ENCODE measurements at regions not wholly inside any gene's neighbourhood (a gene's known extent, or its start where the extent isn't known, plus 50 kb on each side); places are given as distances from the start of the nearest gene placed in this dataset.

DNA sequence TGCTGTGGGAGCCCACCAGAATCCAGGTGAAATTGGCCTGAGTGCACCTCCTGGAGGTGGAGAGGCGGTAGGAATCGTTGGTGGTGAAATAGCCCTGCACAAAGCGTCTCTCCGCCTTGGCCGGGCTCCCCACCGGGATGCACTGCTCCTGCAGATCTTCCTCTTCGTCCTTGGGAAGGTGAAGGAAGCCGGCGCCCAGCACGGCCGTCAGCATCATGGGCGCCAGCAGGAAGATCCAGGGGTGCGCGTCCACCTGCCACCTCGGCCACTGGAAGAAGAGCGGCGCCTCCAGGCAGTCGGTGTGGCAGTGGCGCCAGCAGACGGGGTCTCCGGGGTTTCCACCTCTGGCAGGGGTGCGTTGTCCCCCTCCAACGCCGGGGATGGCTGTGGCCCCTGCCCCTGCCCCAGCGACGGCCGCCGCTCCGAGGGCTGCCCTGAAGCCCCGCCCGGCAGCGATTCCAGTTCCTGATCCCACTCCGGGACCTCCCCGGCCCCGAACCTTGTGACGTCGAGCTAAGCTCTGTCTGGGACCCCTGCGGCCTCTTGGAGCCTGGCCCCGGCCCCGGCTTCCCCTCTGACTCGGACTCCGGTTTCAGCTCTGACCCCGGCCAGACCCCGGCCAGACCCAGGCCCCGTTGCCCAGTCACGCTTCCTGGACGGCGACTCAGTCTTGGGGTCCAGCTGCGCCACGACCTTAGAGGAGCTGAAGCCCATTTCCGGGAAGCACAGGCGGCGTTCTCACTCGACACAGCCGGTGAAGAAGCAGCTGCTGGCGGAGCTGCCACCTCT, 91.9 kb downstream of the CD164 start:
- intact Hi-C loops (cut with DNase I; ENCODE audit: low total_unique reads) = no loop called here
- TF ChIP-seq, protein P1, sequence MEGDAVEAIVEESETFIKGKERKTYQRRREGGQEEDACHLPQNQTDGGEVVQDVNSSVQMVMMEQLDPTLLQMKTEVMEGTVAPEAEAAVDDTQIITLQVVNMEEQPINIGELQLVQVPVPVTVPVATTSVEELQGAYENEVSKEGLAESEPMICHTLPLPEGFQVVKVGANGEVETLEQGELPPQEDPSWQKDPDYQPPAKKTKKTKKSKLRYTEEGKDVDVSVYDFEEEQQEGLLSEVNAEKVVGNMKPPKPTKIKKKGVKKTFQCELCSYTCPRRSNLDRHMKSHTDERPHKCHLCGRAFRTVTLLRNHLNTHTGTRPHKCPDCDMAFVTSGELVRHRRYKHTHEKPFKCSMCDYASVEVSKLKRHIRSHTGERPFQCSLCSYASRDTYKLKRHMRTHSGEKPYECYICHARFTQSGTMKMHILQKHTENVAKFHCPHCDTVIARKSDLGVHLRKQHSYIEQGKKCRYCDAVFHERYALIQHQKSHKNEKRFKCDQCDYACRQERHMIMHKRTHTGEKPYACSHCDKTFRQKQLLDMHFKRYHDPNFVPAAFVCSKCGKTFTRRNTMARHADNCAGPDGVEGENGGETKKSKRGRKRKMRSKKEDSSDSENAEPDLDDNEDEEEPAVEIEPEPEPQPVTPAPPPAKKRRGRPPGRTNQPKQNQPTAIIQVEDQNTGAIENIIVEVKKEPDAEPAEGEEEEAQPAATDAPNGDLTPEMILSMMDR (IDR thresholded peaks at IDR 0.05) = no peak
- no peak overlapping the region for H3K4me3 ChIP-seq

DNA sequence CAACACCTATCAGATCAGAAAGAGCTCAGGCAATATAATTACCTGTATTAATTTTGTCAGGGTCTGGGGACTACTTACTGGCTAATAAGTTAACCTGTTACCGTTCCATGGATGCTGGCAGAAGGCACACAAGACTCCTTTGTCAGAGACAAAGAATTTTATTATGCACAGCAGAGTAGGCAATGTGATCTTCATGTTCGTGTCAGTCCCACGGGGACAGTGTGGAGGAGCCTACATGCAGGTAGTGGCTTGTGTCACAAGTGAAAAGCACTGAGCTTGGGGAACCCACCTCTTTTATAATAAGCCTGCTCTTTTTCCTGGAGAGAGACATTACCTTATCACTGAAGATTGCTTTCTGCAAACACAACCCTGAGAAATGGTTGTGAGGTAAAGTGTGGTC, 96.9 kb downstream of the CD164 start:
- Histone ChIP-seq H3K4me1 (no peaks in the 10 kb centered on the region), H3K27ac (no peak overlapping the region), H3K4me3 (no peak overlapping the region), H3K27me3 (peaks cover 0 to 2% of the 10 kb centered on the region in 2 donors), H3K9me3 (no peaks in the 10 kb centered on the region), H3K36me3 (no peaks in the 10 kb centered on the region)
- intact Hi-C loops (cut with DNase I; ENCODE audit: low total_unique reads) = loop anchor here (10.0 kb wide), 1 partner anchor 61 kb away; no protein-coding TSS in a partner anchor
- no peak for DNase-seq
- TF ChIP-seq, protein P1 (IDR thresholded peaks at IDR 0.05) = no peak

More for the DNA sequence above, 91.9 kb downstream of the CD164 start:
- no peaks in the 10 kb centered on the region for H3K36me3 ChIP-seq
- H3K9me3 ChIP-seq = no peaks in the 10 kb centered on the region
- peaks cover 0 to 5% of the 10 kb centered on the region in 2 donors for H3K27me3 ChIP-seq
- no peak for DNase-seq
- H3K27ac ChIP-seq = no peak overlapping the region
- no peaks in the 10 kb centered on the region for H3K4me1 ChIP-seq

DNA sequence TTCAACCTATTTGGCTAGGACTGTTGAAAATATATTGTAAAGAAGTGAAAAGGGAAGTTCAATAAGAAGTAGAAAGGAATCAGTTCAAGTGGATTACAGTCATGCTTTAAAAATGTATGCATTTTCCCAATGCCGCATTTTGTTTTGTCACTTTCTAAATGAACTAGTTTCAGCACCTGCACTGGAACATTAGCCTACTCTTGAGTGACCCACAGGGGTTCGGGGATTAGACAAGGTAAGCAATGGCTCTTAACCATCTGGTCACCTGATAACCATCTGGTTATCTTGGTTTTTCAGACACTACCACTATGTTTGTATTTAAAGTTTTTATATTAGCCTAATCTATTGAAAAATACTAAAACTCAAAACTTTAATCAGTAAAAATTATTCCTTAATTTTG, 97.6 kb downstream of the CD164 start:
- no peaks in the 10 kb centered on the region for H3K36me3 ChIP-seq
- no peaks in the 10 kb centered on the region for H3K4me1 ChIP-seq
- DNase-seq = no peak
- TF ChIP-seq, protein P1 (IDR thresholded peaks at IDR 0.05) = no peak
- no peak overlapping the region for H3K4me3 ChIP-seq
- H3K27ac ChIP-seq = no peak overlapping the region
- intact Hi-C loops (cut with DNase I; ENCODE audit: low total_unique reads) = loop anchor here (10.0 kb wide), 1 partner anchor 60 kb away; no protein-coding TSS in a partner anchor
- no peaks in the 10 kb centered on the region for H3K27me3 ChIP-seq
- no peaks in the 10 kb centered on the region for H3K9me3 ChIP-seq

DNA sequence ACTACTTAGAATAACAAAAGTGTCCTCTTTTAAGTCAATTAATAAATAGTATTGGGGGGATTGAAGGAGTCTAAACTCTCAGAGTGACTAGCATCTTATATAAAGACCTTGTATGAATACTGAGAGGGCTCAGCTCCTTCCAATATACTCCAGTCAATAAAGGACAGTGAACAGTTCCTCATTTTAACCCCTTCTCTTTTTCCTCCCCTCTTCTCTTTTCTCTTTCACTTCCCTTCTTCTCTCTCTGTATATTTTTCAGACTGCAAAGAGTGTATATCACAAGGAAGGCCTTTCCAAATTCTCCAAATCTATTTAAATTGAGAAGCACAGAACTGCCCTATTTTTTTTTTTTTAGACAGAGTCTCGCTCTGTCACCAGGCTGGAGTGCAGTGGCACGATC, 99.5 kb downstream of the CD164 start:
- TF ChIP-seq, protein P1 (IDR thresholded peaks at IDR 0.05) = no peak
- H3K27ac ChIP-seq = no peak overlapping the region
- no peak for DNase-seq
- no peaks in the 10 kb centered on the region for H3K4me1 ChIP-seq
- H3K4me3 ChIP-seq = no peak overlapping the region
- H3K36me3 ChIP-seq = no peaks in the 10 kb centered on the region
- no peaks in the 10 kb centered on the region for H3K9me3 ChIP-seq
- no peaks in the 10 kb centered on the region for H3K27me3 ChIP-seq
- intact Hi-C loops (cut with DNase I; ENCODE audit: low total_unique reads) = loop anchor here (10.0 kb wide), 1 partner anchor 58 kb away; no protein-coding TSS in a partner anchor

DNA sequence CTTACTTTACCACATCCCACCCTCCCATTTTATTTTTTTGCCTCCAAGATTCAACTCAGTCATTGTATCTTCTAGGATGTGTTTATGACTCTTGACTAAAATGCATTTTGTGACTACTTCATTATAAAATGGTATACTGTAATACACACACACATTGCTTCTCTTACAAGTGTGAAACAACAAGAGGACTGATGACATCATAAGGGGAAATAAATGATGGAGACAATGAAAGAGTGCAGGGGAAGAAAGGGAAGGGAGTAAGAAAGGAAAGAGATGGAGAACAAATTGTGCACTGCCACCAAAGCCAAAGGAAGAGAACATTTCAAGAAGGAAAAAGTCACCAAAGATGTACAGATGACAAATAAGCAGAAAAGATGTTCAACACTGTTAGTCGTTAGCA, 102.6 kb downstream of the CD164 start:
- H3K4me1 ChIP-seq = no peaks in the 10 kb centered on the region
- no peak overlapping the region for H3K4me3 ChIP-seq
- DNase-seq = no peak
- intact Hi-C loops (cut with DNase I; ENCODE audit: low total_unique reads) = loop anchor here (10.0 kb wide), 1 partner anchor 55 kb away; no protein-coding TSS in a partner anchor
- H3K27me3 ChIP-seq = no peaks in the 10 kb centered on the region
- H3K27ac ChIP-seq = no peak overlapping the region
- H3K9me3 ChIP-seq = no peaks in the 10 kb centered on the region
- no peaks in the 10 kb centered on the region for H3K36me3 ChIP-seq
- TF ChIP-seq, protein P1 (IDR thresholded peaks at IDR 0.05) = no peak

All from tibial artery (tissue), 4 donors.